ENCODE measurements at regions not wholly inside any gene's neighbourhood (a gene's known extent, or its start where the extent isn't known, plus 50 kb on each side); places are given as distances from the start of the nearest gene placed in this dataset.

GRCh38 chr1:218496561-218496960, 151.4 kb downstream of the TGFB2 start:
- TF ChIP-seq CTCF (conservative IDR thresholded peaks at IDR 0.05 in 1 of 2, IDR thresholded peaks at IDR 0.05 in 1 of 2; ENCODE audit: low read depth in 1 of 2, low read length in 2 of 2) (no peak), EZH2 (IDR thresholded peaks at IDR 0.05; ENCODE audit: low read length, missing control alignments) (no peak)
